ENCODE measurements at regions not wholly inside any gene's neighbourhood (a gene's known extent, or its start where the extent isn't known, plus 50 kb on each side); places are given as distances from the start of the nearest gene placed in this dataset.

GRCh38 chr17:71548540-71549190 lies 572.2 kb upstream of the SOX9 start:
- H3K4me3 ChIP-seq (ENCODE audit: control extremely low read depth in 1 of 5, extremely low read depth in 1 of 5, insufficient read depth in 1 of 5, low read depth in 2 of 5, low read length in 4 of 5) = no peak overlapping the region
- H3K36me3 ChIP-seq (replicated peaks in 1 of 2; ENCODE audit: control extremely low read depth in 1 of 2, control insufficient read depth in 1 of 2, extremely low read depth in 1 of 2, insufficient read depth in 2 of 2, low read length in 1 of 2) = no peaks in the 10 kb centered on the region
- Mint-ChIP-seq H3K27me3 (no peaks in the 10 kb centered on the region), H3K27ac (no peak overlapping the region), H3K4me3 (no peak overlapping the region), H3K4me1 (no peaks in the 10 kb centered on the region), H3K9me3 (ENCODE audit: insufficient read depth) (peaks cover 7% of the 10 kb centered on the region)
- H3K27ac ChIP-seq (ENCODE audit: low read length in 2 of 2) = no peak overlapping the region
- no peaks in the 10 kb centered on the region for H3K79me2 ChIP-seq (ENCODE audit: control insufficient read depth, insufficient read depth, low read length)
- no peak for DNase-seq
- 90% methylated on average over 3 of the region's 5 CpGs for WGBS (ENCODE audit: insufficient coverage)
- CTCF ChIA-PET = no interaction called here
- ATAC-seq (ENCODE audit: low read depth) = no peak
- H3K9ac ChIP-seq (ENCODE audit: low read length) = no peak overlapping the region
- H3K27me3 ChIP-seq (replicated peaks in 1 of 4; ENCODE audit: control extremely low read depth in 1 of 4, control insufficient read depth in 3 of 4, insufficient read depth in 4 of 4, low read length in 3 of 4) = no peaks in the 10 kb centered on the region
- no peak overlapping the region for H2AFZ ChIP-seq (ENCODE audit: insufficient read depth, low read depth, low read length, poor library complexity, severe bottlenecking)
- intact Hi-C loops (cut with micrococcal nuclease) = no loop called here
- H3K4me1 ChIP-seq (ENCODE audit: control insufficient read depth in 2 of 2, insufficient read depth in 2 of 2, low read length in 2 of 2) = no peaks in the 10 kb centered on the region
- H3K4me2 ChIP-seq (replicated peaks; ENCODE audit: low read depth, low read length, poor library complexity, severe bottlenecking) = no peak overlapping the region
- POLR2A ChIA-PET = no interaction called here
- H3K9me3 ChIP-seq (ENCODE audit: control extremely low read depth in 1 of 3, control insufficient read depth in 2 of 3, insufficient read depth in 1 of 3, low read length in 2 of 3) = peaks cover 0 to 7% (median 0%) of the 10 kb centered on the region in 3 donors
- H4K20me1 ChIP-seq (ENCODE audit: control insufficient read depth, insufficient read depth, low read length, poor library complexity, severe bottlenecking) = no peaks in the 10 kb centered on the region
- TF ChIP-seq EZH2 (IDR thresholded peaks at IDR 0.05; ENCODE audit: borderline replicate concordance, insufficient read depth, low read depth, low read length, poor library complexity, severe bottlenecking) = no peak
- TF ChIP-seq, protein P1, sequence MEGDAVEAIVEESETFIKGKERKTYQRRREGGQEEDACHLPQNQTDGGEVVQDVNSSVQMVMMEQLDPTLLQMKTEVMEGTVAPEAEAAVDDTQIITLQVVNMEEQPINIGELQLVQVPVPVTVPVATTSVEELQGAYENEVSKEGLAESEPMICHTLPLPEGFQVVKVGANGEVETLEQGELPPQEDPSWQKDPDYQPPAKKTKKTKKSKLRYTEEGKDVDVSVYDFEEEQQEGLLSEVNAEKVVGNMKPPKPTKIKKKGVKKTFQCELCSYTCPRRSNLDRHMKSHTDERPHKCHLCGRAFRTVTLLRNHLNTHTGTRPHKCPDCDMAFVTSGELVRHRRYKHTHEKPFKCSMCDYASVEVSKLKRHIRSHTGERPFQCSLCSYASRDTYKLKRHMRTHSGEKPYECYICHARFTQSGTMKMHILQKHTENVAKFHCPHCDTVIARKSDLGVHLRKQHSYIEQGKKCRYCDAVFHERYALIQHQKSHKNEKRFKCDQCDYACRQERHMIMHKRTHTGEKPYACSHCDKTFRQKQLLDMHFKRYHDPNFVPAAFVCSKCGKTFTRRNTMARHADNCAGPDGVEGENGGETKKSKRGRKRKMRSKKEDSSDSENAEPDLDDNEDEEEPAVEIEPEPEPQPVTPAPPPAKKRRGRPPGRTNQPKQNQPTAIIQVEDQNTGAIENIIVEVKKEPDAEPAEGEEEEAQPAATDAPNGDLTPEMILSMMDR (IDR thresholded peaks at IDR 0.05) = no peak

DNA sequence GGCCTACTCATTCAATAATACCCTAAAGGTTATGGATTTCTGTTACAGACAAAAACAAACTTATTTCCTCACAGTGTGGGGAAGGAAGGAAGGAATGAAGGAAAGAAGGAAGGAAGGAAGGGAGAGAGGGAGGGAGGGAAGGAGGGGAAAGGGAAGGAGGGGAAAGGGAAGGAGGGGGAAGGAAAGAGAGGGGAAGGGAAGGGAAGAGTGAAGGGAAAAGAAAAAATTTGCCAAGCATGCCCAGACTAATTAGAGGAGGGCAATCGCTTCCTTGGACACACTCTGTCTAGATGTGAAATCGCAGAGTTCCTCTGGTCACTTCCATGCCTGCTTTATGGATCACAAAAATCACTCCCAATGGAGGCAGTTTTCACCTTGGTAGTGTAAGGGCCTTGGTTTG lies 570.1 kb upstream of the SOX9 start:
- Histone ChIP-seq H2AFZ (ENCODE audit: insufficient read depth, low read depth, low read length, poor library complexity, severe bottlenecking) (no peak overlapping the region), H3K79me2 (ENCODE audit: control insufficient read depth, insufficient read depth, low read length) (no peaks in the 10 kb centered on the region), H3K4me3 (ENCODE audit: control extremely low read depth in 1 of 5, extremely low read depth in 1 of 5, insufficient read depth in 1 of 5, low read depth in 2 of 5, low read length in 4 of 5) (no peak overlapping the region), H3K4me1 (ENCODE audit: control insufficient read depth in 2 of 2, insufficient read depth in 2 of 2, low read length in 2 of 2) (no peaks in the 10 kb centered on the region), H4K20me1 (ENCODE audit: control insufficient read depth, insufficient read depth, low read length, poor library complexity, severe bottlenecking) (no peaks in the 10 kb centered on the region), H3K9ac (ENCODE audit: low read length) (no peak overlapping the region), H3K27me3 (replicated peaks in 1 of 4; ENCODE audit: control extremely low read depth in 1 of 4, control insufficient read depth in 3 of 4, insufficient read depth in 4 of 4, low read length in 3 of 4) (no peaks in the 10 kb centered on the region), H3K4me2 (replicated peaks; ENCODE audit: low read depth, low read length, poor library complexity, severe bottlenecking) (no peak overlapping the region), H3K27ac (ENCODE audit: low read length in 2 of 2) (no peak overlapping the region), H3K36me3 (replicated peaks in 1 of 2; ENCODE audit: control extremely low read depth in 1 of 2, control insufficient read depth in 1 of 2, extremely low read depth in 1 of 2, insufficient read depth in 2 of 2, low read length in 1 of 2) (no peaks in the 10 kb centered on the region), H3K9me3 (ENCODE audit: control extremely low read depth in 1 of 3, control insufficient read depth in 2 of 3, insufficient read depth in 1 of 3, low read length in 2 of 3) (peaks cover 0 to 3% (median under 1%) of the 10 kb centered on the region in 3 donors)
- ATAC-seq (ENCODE audit: low read depth) = no peak
- no peak for DNase-seq
- H3K4me1 Mint-ChIP-seq = no peaks in the 10 kb centered on the region
- no peak overlapping the region for H3K4me3 Mint-ChIP-seq
- TF ChIP-seq EZH2 (IDR thresholded peaks at IDR 0.05; ENCODE audit: borderline replicate concordance, insufficient read depth, low read depth, low read length, poor library complexity, severe bottlenecking) = no peak
- TF ChIP-seq, protein P1 (IDR thresholded peaks at IDR 0.05) = no peak
- POLR2A ChIA-PET = no interaction called here
- H3K27me3 Mint-ChIP-seq = no peaks in the 10 kb centered on the region
- no CpG with 5 or more reads among the region's 2 CpGs for WGBS (ENCODE audit: insufficient coverage)
- CTCF ChIA-PET = no interaction called here
- H3K27ac Mint-ChIP-seq = no peak overlapping the region
- peaks cover 2% of the 10 kb centered on the region for H3K9me3 Mint-ChIP-seq (ENCODE audit: insufficient read depth)
- intact Hi-C loops (cut with micrococcal nuclease) = no loop called here

Data from B cell (primary cell).